MCF 10A (cell line): ENCODE measurements at regions not wholly inside any gene's neighbourhood (a gene's known extent, or its start where the extent isn't known, plus 50 kb on each side); places are given as distances from the start of the nearest gene placed in this dataset.
A peak's percentile ranks its signal among the peaks of the same experiment; 100 is the strongest.

Experiments used
- BruUV-seq: library from RNA; stranded (reverse); fragments of 400-500 nt; replicated peaks from 2 replicates; lab custom pipeline; 2021; lab: Mats Ljungman, UMichigan
- CTCF ChIA-PET: fragments of 300-600 bp; sonication (Branson Sonifier 250); formaldehyde crosslinking; extraction: SDS; loops from one replicate; lab custom pipeline; 2021; ENCODE audit warnings: antibody characterized with exemption, inconsistent platforms; lab: Yijun Ruan, JAX
- POLR2A ChIA-PET: fragments of 300-600, 350-650 bp; sonication (Branson Sonifier 250); formaldehyde crosslinking; extraction: SDS; loops from one replicate; lab custom pipeline; 2020; ENCODE audit warnings: antibody characterized with exemption, inconsistent platforms; lab: Yijun Ruan, JAX
- DNase-seq: peaks from one replicate; pipeline ENCODE4 v3.0.0-alpha.2; 2018; ENCODE audit not compliant: unreplicated experiment
- H3K27ac Mint-ChIP-seq: one replicate; pipeline ENCODE4 v1.8.0; 2022; ENCODE audit warnings: mild to moderate bottlenecking, low read depth, mixed read lengths; ENCODE audit not compliant: unreplicated experiment
- H3K27me3 Mint-ChIP-seq: one replicate; pipeline ENCODE4 v1.8.0; 2022; ENCODE audit warnings: mixed read lengths; ENCODE audit not compliant: insufficient read depth, unreplicated experiment
- H3K36me3 Mint-ChIP-seq: one replicate; pipeline ENCODE4 v1.8.0; 2022; ENCODE audit warnings: mild to moderate bottlenecking, moderate library complexity, mixed read lengths; ENCODE audit not compliant: insufficient read depth, unreplicated experiment
- H3K4me1 Mint-ChIP-seq: one replicate; pipeline ENCODE4 v1.8.0; 2022; ENCODE audit warnings: mixed read lengths; ENCODE audit not compliant: insufficient read depth, unreplicated experiment
- H3K4me3 Mint-ChIP-seq: one replicate; pipeline ENCODE4 v1.8.0; 2022; ENCODE audit warnings: mild to moderate bottlenecking, moderate library complexity, mixed read lengths; ENCODE audit not compliant: unreplicated experiment
- H3K9me3 Mint-ChIP-seq: one replicate; pipeline ENCODE4 v1.8.0; 2022; ENCODE audit warnings: mixed read lengths; ENCODE audit not compliant: unreplicated experiment
- intact Hi-C: fragments of 100-400 bp; cut with micrococcal nuclease; formaldehyde crosslinking; loops from 2 replicates; pipeline ENCODE4 v1.14.1; 2022
- TF ChIP-seq, protein P1 (sequence below): fragments of 200-600 bp; IDR thresholded peaks from one replicate; pipeline ENCODE4 v1.8.0; 2022; ENCODE audit warnings: antibody characterized with exemption, mild to moderate bottlenecking; ENCODE audit not compliant: unreplicated experiment

GRCh38 chr1:82564333-82564732 lies 763.6 kb downstream of the ADGRL2 start:
- ChIA-PET POLR2A (interaction anchor here (0.6 to 1.9 kb wide), 5 partner anchors 11 to 763 kb away, joined by 3 to 6 read pairs (median 5); partner anchors contain the start of gene ADGRL2), CTCF (no interaction called here)
- no peak for DNase-seq
- no peaks in the 10 kb centered on the region for H3K36me3 Mint-ChIP-seq
- peaks cover 26% of the 10 kb centered on the region for H3K4me1 Mint-ChIP-seq
- intact Hi-C loops = loop anchor here (10.0 kb wide), 1 partner anchor 180 kb away; no protein-coding TSS in a partner anchor
- H3K27me3 Mint-ChIP-seq = no peaks in the 10 kb centered on the region
- H3K9me3 Mint-ChIP-seq = no peaks in the 10 kb centered on the region
- H3K4me3 Mint-ChIP-seq = no peak overlapping the region
- TF ChIP-seq, protein P1, sequence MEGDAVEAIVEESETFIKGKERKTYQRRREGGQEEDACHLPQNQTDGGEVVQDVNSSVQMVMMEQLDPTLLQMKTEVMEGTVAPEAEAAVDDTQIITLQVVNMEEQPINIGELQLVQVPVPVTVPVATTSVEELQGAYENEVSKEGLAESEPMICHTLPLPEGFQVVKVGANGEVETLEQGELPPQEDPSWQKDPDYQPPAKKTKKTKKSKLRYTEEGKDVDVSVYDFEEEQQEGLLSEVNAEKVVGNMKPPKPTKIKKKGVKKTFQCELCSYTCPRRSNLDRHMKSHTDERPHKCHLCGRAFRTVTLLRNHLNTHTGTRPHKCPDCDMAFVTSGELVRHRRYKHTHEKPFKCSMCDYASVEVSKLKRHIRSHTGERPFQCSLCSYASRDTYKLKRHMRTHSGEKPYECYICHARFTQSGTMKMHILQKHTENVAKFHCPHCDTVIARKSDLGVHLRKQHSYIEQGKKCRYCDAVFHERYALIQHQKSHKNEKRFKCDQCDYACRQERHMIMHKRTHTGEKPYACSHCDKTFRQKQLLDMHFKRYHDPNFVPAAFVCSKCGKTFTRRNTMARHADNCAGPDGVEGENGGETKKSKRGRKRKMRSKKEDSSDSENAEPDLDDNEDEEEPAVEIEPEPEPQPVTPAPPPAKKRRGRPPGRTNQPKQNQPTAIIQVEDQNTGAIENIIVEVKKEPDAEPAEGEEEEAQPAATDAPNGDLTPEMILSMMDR = no peak
- no TSS peak for BruUV-seq
- no peak overlapping the region for H3K27ac Mint-ChIP-seq

DNA sequence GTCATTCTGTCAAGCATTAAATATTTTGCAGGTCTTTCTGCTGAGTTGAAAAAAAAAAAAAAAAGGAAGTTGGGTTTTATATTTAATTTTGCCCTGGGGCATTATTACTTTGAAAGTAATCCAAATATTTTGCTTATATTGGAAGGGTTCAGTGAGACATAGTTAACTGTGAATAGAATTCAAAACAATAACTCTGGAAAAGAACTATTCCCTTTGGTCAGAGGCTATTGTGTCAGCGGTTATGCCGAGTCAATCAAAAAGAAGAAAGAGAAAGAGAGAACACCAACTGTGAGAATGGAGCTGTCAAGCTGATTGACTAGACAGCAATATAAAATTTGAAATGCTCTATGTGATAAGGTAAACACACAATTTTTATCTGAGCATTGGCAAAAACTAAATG lies 761.7 kb downstream of the ADGRL2 start:
- H3K27me3 Mint-ChIP-seq = no peaks in the 10 kb centered on the region
- ChIA-PET POLR2A (no interaction called here), CTCF (interaction anchor here (0.6 kb wide), 1 partner anchor 25 kb away, joined by 4 read pairs; no protein-coding TSS in a partner anchor)
- peaks cover 26% of the 10 kb centered on the region for H3K4me1 Mint-ChIP-seq
- intact Hi-C loops = loop anchor here (10.0 kb wide), 1 partner anchor 178 kb away; no protein-coding TSS in a partner anchor
- no peak overlapping the region for H3K27ac Mint-ChIP-seq
- H3K9me3 Mint-ChIP-seq = no peaks in the 10 kb centered on the region
- peak; percentile 13 for DNase-seq
- TF ChIP-seq, protein P1 = no peak
- no TSS peak for BruUV-seq
- no peaks in the 10 kb centered on the region for H3K36me3 Mint-ChIP-seq
- no peak overlapping the region for H3K4me3 Mint-ChIP-seq

DNA sequence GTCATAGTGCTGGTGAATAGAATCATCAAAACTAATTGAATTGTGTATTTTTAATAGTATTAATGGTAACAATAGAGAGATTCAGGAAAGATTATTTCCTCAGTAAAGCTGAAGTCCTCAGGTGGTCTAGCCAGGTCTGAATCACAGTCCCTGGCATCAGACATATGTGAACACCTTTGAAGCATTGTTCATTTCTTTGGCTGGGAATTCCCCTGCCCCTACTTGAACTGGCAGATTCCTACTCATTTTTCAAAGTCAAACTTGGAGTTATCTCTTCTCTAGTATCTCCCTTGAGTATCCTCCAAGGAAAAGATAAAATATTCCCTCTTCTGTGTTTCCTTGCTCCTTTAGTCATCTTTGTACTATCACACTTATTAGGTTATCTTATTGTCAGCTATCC lies 759.8 kb downstream of the ADGRL2 start:
- CTCF ChIA-PET = interaction anchor here (0.6 to 2.0 kb wide), 2 partner anchors 9 to 20 kb away, joined by 3 to 7 read pairs; no protein-coding TSS in a partner anchor
- no peak overlapping the region for H3K4me3 Mint-ChIP-seq
- H3K36me3 Mint-ChIP-seq = no peaks in the 10 kb centered on the region
- H3K27ac Mint-ChIP-seq = no peak overlapping the region
- no TSS peak for BruUV-seq
- H3K9me3 Mint-ChIP-seq = no peaks in the 10 kb centered on the region
- intact Hi-C loops = loop anchor here (10.0 kb wide), 1 partner anchor 176 kb away; no protein-coding TSS in a partner anchor
- H3K4me1 Mint-ChIP-seq = peaks cover 23% of the 10 kb centered on the region
- no peaks in the 10 kb centered on the region for H3K27me3 Mint-ChIP-seq
- TF ChIP-seq, protein P1 = no peak
- POLR2A ChIA-PET = no interaction called here
- DNase-seq = no peak

DNA sequence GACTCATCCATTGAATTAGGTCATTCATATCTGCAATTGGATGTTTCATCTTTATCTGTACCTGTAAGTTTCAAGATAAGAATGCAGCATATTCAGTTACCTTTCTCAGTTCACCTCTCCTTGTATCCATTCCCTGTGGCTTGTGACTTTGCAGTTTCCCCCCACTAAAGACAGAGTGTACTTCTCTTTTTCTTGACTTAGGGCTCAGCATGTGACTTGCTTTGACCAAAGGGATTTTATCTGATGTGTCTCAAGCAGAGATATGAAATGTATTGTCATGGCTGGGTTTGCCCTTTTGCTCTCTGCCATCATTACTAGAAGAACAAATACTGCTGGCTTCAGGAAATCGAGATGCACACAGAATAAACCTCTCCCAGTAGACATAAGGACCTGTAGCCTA lies 754.8 kb downstream of the ADGRL2 start:
- no TSS peak for BruUV-seq
- Mint-ChIP-seq H3K4me1 (peaks cover under 1% of the 10 kb centered on the region), H3K4me3 (no peak overlapping the region), H3K27me3 (no peaks in the 10 kb centered on the region), H3K9me3 (no peaks in the 10 kb centered on the region), H3K36me3 (no peaks in the 10 kb centered on the region), H3K27ac (no peak overlapping the region)
- POLR2A ChIA-PET = no interaction called here
- TF ChIP-seq, protein P1 = no peak
- DNase-seq = no peak
- CTCF ChIA-PET = no interaction called here
- intact Hi-C loops = no loop called here
